Adrenal gland (tissue), 5 donors: ENCODE measurements at regions not wholly inside any gene's neighbourhood (a gene's known extent, or its start where the extent isn't known, plus 50 kb on each side); places are given as distances from the start of the nearest gene placed in this dataset.

ENCODE experiments used
- POLR2A ChIP-seq, 2 donors: fragments of 450-650 bp; IDR thresholded peaks; one replicate each; pipeline ENCODE4 v1.6.1; 2017; ENCODE audit warnings: antibody characterized with exemption in 2 of 2, mild to moderate bottlenecking in 2 of 2, moderate library complexity in 1 of 2
- TF ChIP-seq, protein P1 (sequence below), 6 experiments: fragments of 450-650 bp in 4 of 6; fragments of 200-600 bp in 2 of 6; sonication (generic) in 1 of 6; IDR thresholded peaks; 1 replicate in 5 of 6; 2 replicates in 1 of 6; pipeline versions ENCODE4 v1.5.1 to v1.8.0; 2016 to 2021; ENCODE audit warnings: antibody characterized with exemption in 6 of 6, mild to moderate bottlenecking in 2 of 6, moderate library complexity in 1 of 6
- donor health status: DM: no; HTN: no; CAD: no.

DNA sequence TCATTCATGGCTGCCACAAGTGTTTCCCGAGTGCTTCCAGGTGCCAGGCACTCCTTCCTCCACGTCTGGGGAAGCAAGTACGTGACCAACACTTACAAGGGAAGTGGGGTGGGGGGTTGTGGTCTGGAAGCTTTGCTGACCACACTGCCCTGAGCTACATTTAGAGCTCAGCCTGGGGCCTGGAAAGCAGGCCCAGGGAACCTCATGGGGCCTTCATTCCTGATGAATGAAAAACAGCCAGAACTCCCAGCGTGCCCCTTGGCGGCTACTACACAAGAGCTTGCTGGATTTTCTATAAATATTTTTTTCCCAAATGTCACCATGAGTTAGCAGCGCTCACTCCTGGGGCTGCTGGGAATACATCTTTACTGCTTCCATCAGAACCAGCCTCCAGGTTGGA is 73.3 kb downstream of the ABCC12 start:
- TF ChIP-seq POLR2A (IDR thresholded peaks at IDR 0.05): no peak
- TF ChIP-seq, protein P1, sequence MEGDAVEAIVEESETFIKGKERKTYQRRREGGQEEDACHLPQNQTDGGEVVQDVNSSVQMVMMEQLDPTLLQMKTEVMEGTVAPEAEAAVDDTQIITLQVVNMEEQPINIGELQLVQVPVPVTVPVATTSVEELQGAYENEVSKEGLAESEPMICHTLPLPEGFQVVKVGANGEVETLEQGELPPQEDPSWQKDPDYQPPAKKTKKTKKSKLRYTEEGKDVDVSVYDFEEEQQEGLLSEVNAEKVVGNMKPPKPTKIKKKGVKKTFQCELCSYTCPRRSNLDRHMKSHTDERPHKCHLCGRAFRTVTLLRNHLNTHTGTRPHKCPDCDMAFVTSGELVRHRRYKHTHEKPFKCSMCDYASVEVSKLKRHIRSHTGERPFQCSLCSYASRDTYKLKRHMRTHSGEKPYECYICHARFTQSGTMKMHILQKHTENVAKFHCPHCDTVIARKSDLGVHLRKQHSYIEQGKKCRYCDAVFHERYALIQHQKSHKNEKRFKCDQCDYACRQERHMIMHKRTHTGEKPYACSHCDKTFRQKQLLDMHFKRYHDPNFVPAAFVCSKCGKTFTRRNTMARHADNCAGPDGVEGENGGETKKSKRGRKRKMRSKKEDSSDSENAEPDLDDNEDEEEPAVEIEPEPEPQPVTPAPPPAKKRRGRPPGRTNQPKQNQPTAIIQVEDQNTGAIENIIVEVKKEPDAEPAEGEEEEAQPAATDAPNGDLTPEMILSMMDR (IDR thresholded peaks at IDR 0.05): no peak
